HepG2 (cell line): ENCODE measurements at regions not wholly inside any gene's neighbourhood (a gene's known extent, or its start where the extent isn't known, plus 50 kb on each side); places are given as distances from the start of the nearest gene placed in this dataset.
A peak's percentile ranks its signal among the peaks of the same experiment; 100 is the strongest.

Experiments used
- ATAC-seq: fragments of 200-7000 bp; cut with Tn5 transposase; 3 replicates; pipeline ENCODE4 v1.9.1; 2020; ENCODE audit warnings: mild to moderate bottlenecking, moderate library complexity
- BruUV-seq: library from RNA; stranded (reverse); fragments of 400-500 nt; replicated peaks from 2 replicates; lab custom pipeline; 2021; lab: Mats Ljungman, UMichigan
- CTCF ChIA-PET: fragments of 300-600 bp; formaldehyde crosslinking; extraction: SDS; loops from one replicate; lab custom pipeline; 2021; ENCODE audit warnings: low total read pairs, inconsistent platforms, low intra/inter-chr PET ratio; lab: Yijun Ruan, JAX
- POLR2A ChIA-PET: fragments of 350-600 bp; sonication (Branson Sonifier 250); formaldehyde crosslinking; loops from one replicate; lab custom pipeline; 2020; ENCODE audit warnings: antibody characterized with exemption, inconsistent platforms; lab: Yijun Ruan, JAX
- DNase-seq: peaks from one replicate; pipeline ENCODE4 v3.0.0-alpha.2; 2015; ENCODE audit warnings: low spot score
- FAIRE-seq: peaks from 3 replicates; lab custom pipeline; 2011; peaks lifted over from hg19 to GRCh38; lab: Jason Lieb, UNC
- H2AFZ ChIP-seq: one replicate; pipeline ENCODE4 v1.6.1; 2011; ENCODE audit warnings: low read length, inconsistent platforms
- H3K27ac ChIP-seq: fragments of 300-600 bp; 3 replicates; pipeline ENCODE4 v1.8.0; 2011; ENCODE audit warnings: mixed run types, mild to moderate bottlenecking, mixed read lengths, low read length, inconsistent platforms; ENCODE audit not compliant: insufficient read depth; ENCODE audit errors: extremely low read length
- H3K27me3 ChIP-seq, 2 experiments: fragments of 200-600 bp in 1 of 2; 2 replicates in 1 of 2; 3 replicates in 1 of 2; pipeline versions ENCODE4 v1.6.0 to v1.8.0; 2011; ENCODE audit warnings: low read length in 2 of 2, mild to moderate bottlenecking in 2 of 2, moderate library complexity in 2 of 2, inconsistent platforms in 1 of 2; ENCODE audit not compliant: insufficient read depth in 2 of 2, control insufficient read depth in 1 of 2
- H3K36me3 ChIP-seq, 2 experiments: fragments of 200-600 bp in 1 of 2; replicated peaks in 1 of 2; 2 replicates in 1 of 2; 3 replicates in 1 of 2; pipeline versions ENCODE4 v1.5.1 to v1.8.0; 2011; ENCODE audit warnings: low read length in 2 of 2, inconsistent platforms in 1 of 2; ENCODE audit not compliant: insufficient read depth in 2 of 2, control insufficient read depth in 1 of 2
- H3K4me1 ChIP-seq: 2 replicates; pipeline ENCODE4 v1.5.1; 2012; ENCODE audit warnings: low read length, inconsistent platforms; ENCODE audit not compliant: insufficient read depth
- H3K4me2 ChIP-seq: 2 replicates; pipeline ENCODE4 v1.6.0; 2011; ENCODE audit warnings: low read depth, low read length, inconsistent platforms
- H3K4me3 ChIP-seq, 3 experiments: fragments of 200-600 bp in 1 of 3; sonication (generic), shearing (Covaris generic) in 1 of 3; replicated peaks in 1 of 3; 2 replicates each; pipeline ENCODE4 v1.5.1; 2011 to 2016; ENCODE audit warnings: low read length in 3 of 3, inconsistent platforms in 2 of 3, low read depth in 2 of 3, mild to moderate bottlenecking in 2 of 3, control low read depth in 1 of 3, mixed read lengths in 1 of 3; ENCODE audit not compliant: insufficient read depth in 1 of 3
- H3K79me2 ChIP-seq: one replicate; pipeline ENCODE4 v1.6.1; 2011; ENCODE audit warnings: low read length, inconsistent platforms; ENCODE audit not compliant: insufficient read depth
- H3K9ac ChIP-seq: 2 replicates; pipeline ENCODE4 v1.6.0; 2011; ENCODE audit warnings: mild to moderate bottlenecking, low read depth, low read length, inconsistent platforms; ENCODE audit not compliant: insufficient read depth
- H3K9me3 ChIP-seq: 2 replicates; pipeline ENCODE4 v1.5.1; 2012; ENCODE audit warnings: mild to moderate bottlenecking, low read length
- H4K20me1 ChIP-seq: 2 replicates; pipeline ENCODE4 v1.6.0; 2011; ENCODE audit warnings: inconsistent platforms, mild to moderate bottlenecking, low read length, moderate library complexity; ENCODE audit not compliant: insufficient read depth
- ASH2L ChIP-seq: fragments of 300-600, 200-600 bp; sonication (generic); IDR thresholded peaks from 2 replicates; pipeline ENCODE4 v1.7.0; 2017; ENCODE audit warnings: low read depth, mild to moderate bottlenecking, moderate library complexity, mixed read lengths, low read length; ENCODE audit not compliant: insufficient read length
- ATF5 ChIP-seq: sonication (generic); formaldehyde crosslinking; IDR thresholded peaks from 2 replicates; pipeline ENCODE4 v1.4.0; 2020; ENCODE audit warnings: mild to moderate bottlenecking, low read depth, missing genetic modification reagents
- FOSL2 ChIP-seq: sonication (generic); formaldehyde crosslinking; IDR thresholded peaks from 2 replicates; pipeline ENCODE4 v1.4.0; 2020; ENCODE audit warnings: missing genetic modification reagents
- FOXA3 ChIP-seq: IDR thresholded peaks from 2 replicates; pipeline ENCODE4 v1.6.1; 2016; ENCODE audit warnings: missing genetic modification reagents, missing compliant biosample characterization
- FOXM1 ChIP-seq: sonication (generic); formaldehyde crosslinking; IDR thresholded peaks from 2 replicates; pipeline ENCODE4 v1.5.0; 2020; ENCODE audit warnings: missing genetic modification reagents
- KDM1A ChIP-seq: IDR thresholded peaks from 2 replicates; pipeline ENCODE4 v1.6.1; 2016; ENCODE audit warnings: missing compliant biosample characterization
- NFE2L2 ChIP-seq: fragments of 150-350 bp; IDR thresholded peaks from 2 replicates; pipeline ENCODE4 v1.6.1; 2014; ENCODE audit warnings: low read length
- NFKBIZ ChIP-seq: IDR thresholded peaks from 2 replicates; pipeline ENCODE4 v1.6.1; 2018; ENCODE audit warnings: missing genetic modification reagents, missing compliant biosample characterization
- NR3C1 ChIP-seq: sonication (generic); formaldehyde crosslinking; IDR thresholded peaks from 2 replicates; pipeline ENCODE4 v1.4.0; 2020; ENCODE audit warnings: missing genetic modification reagents
- POLR2AphosphoS2 ChIP-seq: IDR thresholded peaks from 2 replicates; pipeline ENCODE4 v1.6.1; 2011; ENCODE audit warnings: low read depth, low read length, improper control_type of control experiment
- TCF7 ChIP-seq: sonication (generic); IDR thresholded peaks from 2 replicates; pipeline ENCODE4 v1.6.1; 2016; ENCODE audit warnings: antibody characterized with exemption, low read depth
- TSC22D2 ChIP-seq: sonication (generic); formaldehyde crosslinking; IDR thresholded peaks from 2 replicates; pipeline ENCODE4 v1.5.1; 2020; ENCODE audit warnings: missing genetic modification reagents, mild to moderate bottlenecking, borderline replicate concordance
- ZSCAN20 ChIP-seq: sonication (generic); formaldehyde crosslinking; IDR thresholded peaks from 2 replicates; pipeline ENCODE4 v1.4.0; 2020; ENCODE audit warnings: missing genetic modification reagents, mild to moderate bottlenecking, borderline replicate concordance
- WGBS: methylation state at CpG from one replicate; pipeline ENCODE4 v1.1.6; 2017; ENCODE audit warnings: low lambda C conversion rate; 5-methylcytosine and 5-hydroxymethylcytosine counted together
- in situ Hi-C: cut with HindIII; loops from 2 replicates; pipeline ENCODE4 v1.10.0; 2017; ENCODE audit warnings: low pct_unique_long_range_greater_than_20kb; ENCODE audit not compliant: extremely low pct_ligation_motif_present
- intact Hi-C: fragments of 100-400 bp; cut with micrococcal nuclease; formaldehyde crosslinking; loops from one replicate; pipeline ENCODE4 v1.10.0; 2022; ENCODE audit not compliant: unreplicated experiment
- TF ChIP-seq, protein P1 (sequence below): sonication (generic); formaldehyde crosslinking; IDR thresholded peaks from 2 replicates; pipeline ENCODE4 v1.8.0; 2022; ENCODE audit warnings: missing genetic modification reagents, mild to moderate bottlenecking, borderline replicate concordance
- TF ChIP-seq, protein P2 (sequence below): sonication (generic); formaldehyde crosslinking; IDR thresholded peaks from 2 replicates; pipeline ENCODE4 v1.8.0; 2022; ENCODE audit warnings: missing genetic modification reagents, mild to moderate bottlenecking, inconsistent platforms, borderline replicate concordance
- TF ChIP-seq, protein P3 (sequence below): sonication (generic); IDR thresholded peaks from 2 replicates; pipeline ENCODE4 v1.6.1; 2016; ENCODE audit warnings: low read depth, borderline replicate concordance

DNA sequence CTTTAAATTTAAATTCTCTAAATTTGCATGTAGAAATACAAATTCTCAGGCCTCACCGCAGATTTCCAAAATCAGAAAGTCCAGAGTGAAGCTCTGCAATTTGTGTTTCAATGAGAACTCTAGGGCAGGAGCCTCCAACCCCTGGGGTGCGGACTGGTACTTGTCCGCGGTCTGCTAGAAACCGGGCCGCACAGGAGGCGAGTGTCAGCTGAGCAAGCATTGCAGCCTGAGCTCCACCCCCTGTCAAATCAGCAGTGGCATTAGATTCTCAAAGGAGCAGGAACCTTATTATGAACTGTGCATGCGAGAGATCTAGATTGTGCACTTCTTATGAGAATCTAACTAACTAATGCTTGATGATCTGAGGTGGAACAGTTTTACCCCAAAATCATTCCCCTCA lies 203.0 kb upstream of the PCSK2 start:
- no peak; the same call in 2 of the 3 replicates for ATAC-seq
- no peak overlapping the region for H3K4me2 ChIP-seq

GRCh38 chr20:17024513-17025119 lies 202.2 kb upstream of the PCSK2 start:
- ChIA-PET CTCF (no interaction called here), POLR2A (no interaction called here)
- no peak overlapping the region for H3K27ac ChIP-seq
- H2AFZ ChIP-seq, result no peak overlapping the region
- H3K79me2 ChIP-seq, result no peaks in the 10 kb centered on the region
- no peaks in the 10 kb centered on the region for H3K4me1 ChIP-seq
- intact Hi-C loops (loop anchor here (10.0 kb wide), 1 partner anchor 710 kb away; no protein-coding TSS in a partner anchor), in situ Hi-C loops (no loop called here)
- WGBS, result 5% methylated on average over 5 of the region's 5 CpGs
- H3K9me3 ChIP-seq, result no peaks in the 10 kb centered on the region
- no peaks in the 10 kb centered on the region for H3K36me3 ChIP-seq
- FAIRE-seq, result no peak
- no peak overlapping the region for H3K4me2 ChIP-seq
- H3K27me3 ChIP-seq, result no peaks in the 10 kb centered on the region
- peak; percentile 69; the same call in 2 of the 3 replicates for ATAC-seq
- DNase-seq, result peak; percentile 84
- no peaks in the 10 kb centered on the region for H4K20me1 ChIP-seq
- no peak overlapping the region for H3K9ac ChIP-seq
- BruUV-seq, result no TSS peak
- no peak overlapping the region for H3K4me3 ChIP-seq
- TF ChIP-seq ASH2L (no peak), ATF5 (CRISPR knock-in tag) (no peak), NFE2L2 (peak; percentile 30; the same call in 1 of the 2 replicates), FOXM1 (CRISPR knock-in tag) (no peak), FOSL2 (CRISPR knock-in tag) (peak; percentile 80), KDM1A (CRISPR knock-in tag) (no peak), TSC22D2 (CRISPR knock-in tag) (no peak), FOXA3 (CRISPR knock-in tag) (no peak), ZSCAN20 (CRISPR knock-in tag) (no peak), TCF7 (peak; percentile 8; the same call in 1 of the 2 replicates), NR3C1 (CRISPR knock-in tag) (no peak)
- TF ChIP-seq, protein P1, sequence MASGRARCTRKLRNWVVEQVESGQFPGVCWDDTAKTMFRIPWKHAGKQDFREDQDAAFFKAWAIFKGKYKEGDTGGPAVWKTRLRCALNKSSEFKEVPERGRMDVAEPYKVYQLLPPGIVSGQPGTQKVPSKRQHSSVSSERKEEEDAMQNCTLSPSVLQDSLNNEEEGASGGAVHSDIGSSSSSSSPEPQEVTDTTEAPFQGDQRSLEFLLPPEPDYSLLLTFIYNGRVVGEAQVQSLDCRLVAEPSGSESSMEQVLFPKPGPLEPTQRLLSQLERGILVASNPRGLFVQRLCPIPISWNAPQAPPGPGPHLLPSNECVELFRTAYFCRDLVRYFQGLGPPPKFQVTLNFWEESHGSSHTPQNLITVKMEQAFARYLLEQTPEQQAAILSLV, result no peak
- TF ChIP-seq, protein P2, sequence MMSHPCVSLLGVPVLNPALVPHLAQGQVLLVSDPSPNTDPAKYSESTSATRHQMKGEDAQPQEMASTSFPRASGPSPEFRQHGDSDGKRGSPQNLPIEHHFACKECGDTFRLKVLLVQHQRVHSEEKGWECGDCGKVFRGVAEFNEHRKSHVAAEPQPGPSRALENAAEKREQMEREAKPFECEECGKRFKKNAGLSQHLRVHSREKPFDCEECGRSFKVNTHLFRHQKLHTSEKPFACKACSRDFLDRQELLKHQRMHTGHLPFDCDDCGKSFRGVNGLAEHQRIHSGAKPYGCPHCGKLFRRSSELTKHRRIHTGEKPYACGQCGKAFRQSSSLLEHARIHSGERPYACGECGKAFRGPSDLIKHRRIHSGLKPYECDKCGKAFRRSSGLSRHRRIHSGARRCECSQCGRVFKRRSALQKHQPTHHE, result no peak

More for the DNA sequence above, 203.0 kb upstream of the PCSK2 start:
- no TSS peak for BruUV-seq
- no peak overlapping the region for H2AFZ ChIP-seq
- WGBS, result 7% methylated on average over 8 of the region's 8 CpGs
- H3K4me1 ChIP-seq, result no peaks in the 10 kb centered on the region
- no peak overlapping the region for H3K4me3 ChIP-seq
- H3K9ac ChIP-seq, result no peak overlapping the region
- ChIA-PET POLR2A (no interaction called here), CTCF (no interaction called here)
- no peaks in the 10 kb centered on the region for H3K9me3 ChIP-seq
- H3K36me3 ChIP-seq, result no peaks in the 10 kb centered on the region
- intact Hi-C loops, result loop anchor here (10.0 kb wide), 1 partner anchor 711 kb away; no protein-coding TSS in a partner anchor
- in situ Hi-C loops, result no loop called here
- no peaks in the 10 kb centered on the region for H3K79me2 ChIP-seq
- H4K20me1 ChIP-seq, result no peaks in the 10 kb centered on the region
- no peaks in the 10 kb centered on the region for H3K27me3 ChIP-seq
- DNase-seq, result no peak
- FAIRE-seq, result no peak
- H3K27ac ChIP-seq, result no peak overlapping the region
- TF ChIP-seq, protein P3, sequence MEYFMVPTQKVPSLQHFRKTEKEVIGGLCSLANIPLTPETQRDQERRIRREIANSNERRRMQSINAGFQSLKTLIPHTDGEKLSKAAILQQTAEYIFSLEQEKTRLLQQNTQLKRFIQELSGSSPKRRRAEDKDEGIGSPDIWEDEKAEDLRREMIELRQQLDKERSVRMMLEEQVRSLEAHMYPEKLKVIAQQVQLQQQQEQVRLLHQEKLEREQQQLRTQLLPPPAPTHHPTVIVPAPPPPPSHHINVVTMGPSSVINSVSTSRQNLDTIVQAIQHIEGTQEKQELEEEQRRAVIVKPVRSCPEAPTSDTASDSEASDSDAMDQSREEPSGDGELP, result peak; percentile 25; the same call in 1 of the 2 replicates
- no peak for TF ChIP-seq NFKBIZ
- no peak for TF ChIP-seq POLR2AphosphoS2
